HL-60 (cell line): ENCODE measurements at regions not wholly inside any gene's neighbourhood (a gene's known extent, or its start where the extent isn't known, plus 50 kb on each side); places are given as distances from the start of the nearest gene placed in this dataset.

ENCODE experiments used
- CTCF ChIP-seq: IDR thresholded peaks from one replicate; pipeline ENCODE4 v1.5.1; 2011; ENCODE audit warnings: low read length, control low read depth, inconsistent platforms; ENCODE audit not compliant: insufficient read depth
- POLR2AphosphoS5 ChIP-seq: IDR thresholded peaks from 2 replicates; pipeline ENCODE4 v1.6.1; 2012; ENCODE audit warnings: low read depth

- no peak for TF ChIP-seq CTCF
- no peak for TF ChIP-seq POLR2AphosphoS5
These were observed 357.2 kb downstream of the SEC23A start for GRCh38 chr14:38745861-38746260.
